ENCODE measurements at regions not wholly inside any gene's neighbourhood (a gene's known extent, or its start where the extent isn't known, plus 50 kb on each side); places are given as distances from the start of the nearest gene placed in this dataset.

DNA sequence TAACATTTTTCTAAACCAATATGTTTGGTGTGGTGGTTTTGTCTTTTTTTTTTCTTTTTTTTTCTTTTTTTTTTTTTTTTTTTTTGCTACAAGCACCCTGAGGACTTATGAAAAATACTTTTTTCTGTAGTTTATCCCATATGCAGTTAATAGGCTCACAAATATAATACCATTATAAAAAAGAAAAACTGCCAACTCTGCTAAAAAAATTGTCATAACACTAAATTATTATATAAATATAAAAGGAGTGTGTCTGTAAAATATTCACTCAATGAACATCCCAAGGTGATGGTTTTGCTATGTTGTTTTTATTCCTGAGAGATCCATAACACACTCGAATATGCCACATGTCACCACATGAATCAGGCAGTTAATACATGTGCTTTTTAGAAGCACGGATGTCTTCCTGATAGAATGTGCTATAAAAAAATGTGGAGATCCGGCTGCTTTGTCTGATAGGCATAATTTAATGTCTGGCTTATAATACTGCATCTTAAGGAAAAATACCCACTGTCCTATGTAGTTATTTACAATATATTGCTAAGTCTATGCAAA lies 110.7 kb upstream of the ZNF507 start:
- Mint-ChIP-seq H3K4me1 (ENCODE audit: low read depth) (no peaks in the 10 kb centered on the region), H3K9me3 (no peaks in the 10 kb centered on the region), H3K27me3 (peaks cover 9% of the 10 kb centered on the region), H3K4me3 (no peak overlapping the region), H3K27ac (no peak overlapping the region), H3K36me3 (ENCODE audit: low read depth) (no peaks in the 10 kb centered on the region)

DNA sequence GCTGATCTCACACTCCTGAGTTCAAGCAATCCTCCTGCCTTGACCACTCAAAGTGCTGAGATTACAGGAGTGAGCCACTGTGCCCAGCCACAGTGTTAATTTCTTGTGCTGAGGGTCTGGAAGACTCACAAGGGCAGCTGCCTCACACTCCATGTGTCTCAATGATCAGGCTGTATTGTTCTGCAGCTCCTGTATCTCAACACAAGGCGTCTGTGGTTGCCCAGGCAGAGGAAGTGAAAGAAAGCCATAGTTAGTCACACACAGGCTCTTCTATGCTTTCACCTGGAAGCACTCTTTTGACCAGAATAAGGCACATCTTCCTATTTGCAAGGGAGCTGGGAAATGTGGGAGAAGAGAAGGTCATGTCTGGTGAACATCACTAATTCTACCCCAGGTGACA lies 107.3 kb upstream of the ZNF507 start:
- Mint-ChIP-seq H3K4me3 (no peak overlapping the region), H3K27me3 (peaks cover 6% of the 10 kb centered on the region), H3K36me3 (ENCODE audit: low read depth) (no peaks in the 10 kb centered on the region), H3K9me3 (no peaks in the 10 kb centered on the region), H3K27ac (no peak overlapping the region), H3K4me1 (ENCODE audit: low read depth) (no peaks in the 10 kb centered on the region)

DNA sequence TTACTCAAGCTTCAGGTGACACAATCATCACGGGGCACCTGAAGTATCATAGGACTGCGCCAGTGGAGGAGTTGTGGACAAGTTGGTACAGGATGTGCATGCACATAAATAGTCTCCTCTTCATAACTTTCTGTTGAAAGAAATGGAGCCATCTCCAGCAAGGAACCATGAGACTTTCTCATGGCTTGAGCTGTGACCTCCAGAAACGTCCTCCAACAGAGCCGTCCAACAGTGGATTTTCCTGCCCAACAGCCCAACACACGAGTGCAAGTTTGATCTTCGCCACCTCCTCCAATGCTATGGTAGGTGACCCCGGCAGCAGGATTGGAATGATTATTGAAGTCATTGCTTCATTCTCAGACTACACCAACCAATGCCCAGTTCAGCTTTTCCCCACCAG lies 105.1 kb upstream of the ZNF507 start:
- H3K9me3 Mint-ChIP-seq = no peaks in the 10 kb centered on the region
- H3K4me3 Mint-ChIP-seq = no peak overlapping the region
- H3K27ac Mint-ChIP-seq = no peak overlapping the region
- H3K27me3 Mint-ChIP-seq = peaks cover 3% of the 10 kb centered on the region
- no peaks in the 10 kb centered on the region for H3K4me1 Mint-ChIP-seq (ENCODE audit: low read depth)
- no peaks in the 10 kb centered on the region for H3K36me3 Mint-ChIP-seq (ENCODE audit: low read depth)

DNA sequence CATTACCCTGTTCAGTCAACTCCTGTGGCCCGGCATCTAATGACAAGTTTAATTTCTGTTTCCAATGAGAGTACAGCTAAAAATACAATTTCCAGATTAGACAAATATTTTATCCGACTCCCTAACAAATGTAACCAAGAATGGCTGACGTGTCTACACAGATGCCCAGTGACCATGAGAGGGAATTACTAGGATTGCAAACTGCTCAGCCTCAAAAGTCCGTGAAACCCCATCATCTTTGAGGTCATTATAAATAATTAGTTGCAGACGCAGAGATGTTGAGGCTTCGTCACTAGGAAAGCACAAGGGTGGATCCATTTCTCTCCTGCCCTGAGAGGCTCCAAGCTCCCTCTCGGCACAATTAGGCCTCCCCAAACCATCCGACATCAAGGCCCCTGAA lies 104.1 kb upstream of the ZNF507 start:
- Mint-ChIP-seq H3K27me3 (peaks cover 6% of the 10 kb centered on the region), H3K4me1 (ENCODE audit: low read depth) (no peaks in the 10 kb centered on the region), H3K36me3 (ENCODE audit: low read depth) (no peaks in the 10 kb centered on the region), H3K9me3 (no peaks in the 10 kb centered on the region), H3K4me3 (no peak overlapping the region), H3K27ac (no peak overlapping the region)

DNA sequence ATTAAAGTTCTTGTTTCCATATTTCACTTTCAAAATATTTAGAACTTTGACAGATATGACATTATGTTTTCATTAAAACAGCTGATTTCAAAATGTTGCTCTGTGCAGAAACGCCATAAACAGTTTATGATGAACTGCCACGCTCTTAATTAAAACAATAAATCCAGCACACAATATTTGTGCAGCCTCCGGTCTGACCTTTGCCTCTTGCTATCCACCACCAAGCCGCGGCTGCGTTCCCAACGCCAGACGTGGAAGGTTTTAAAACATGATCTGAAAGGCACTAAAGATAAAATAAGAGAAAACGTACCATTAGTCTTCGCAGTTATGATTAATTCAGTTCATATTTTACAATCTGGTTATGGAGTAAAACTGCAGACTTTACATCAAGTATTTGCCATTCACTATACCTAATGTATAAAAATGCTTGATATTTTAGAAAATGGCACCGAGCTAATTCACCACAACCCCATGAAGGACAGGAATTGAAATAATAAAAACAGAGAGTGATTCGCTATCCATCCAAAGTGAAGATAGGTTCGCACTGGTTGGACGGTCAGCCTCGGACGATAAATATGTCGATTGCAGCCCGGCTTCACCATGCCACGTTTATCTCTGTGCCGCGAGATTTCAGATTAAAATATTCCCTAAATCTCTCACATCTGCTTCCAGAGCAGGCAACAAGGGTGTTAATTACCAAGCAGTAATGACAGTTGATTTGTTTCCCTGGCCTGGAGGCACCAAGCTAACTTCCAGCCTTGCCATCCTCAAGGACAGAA lies 103.3 kb upstream of the ZNF507 start:
- no peaks in the 10 kb centered on the region for H3K4me1 Mint-ChIP-seq (ENCODE audit: low read depth)
- peaks cover 6% of the 10 kb centered on the region for H3K27me3 Mint-ChIP-seq
- H3K27ac Mint-ChIP-seq = no peak overlapping the region
- H3K9me3 Mint-ChIP-seq = no peaks in the 10 kb centered on the region
- H3K36me3 Mint-ChIP-seq (ENCODE audit: low read depth) = no peaks in the 10 kb centered on the region
- no peak overlapping the region for H3K4me3 Mint-ChIP-seq

DNA sequence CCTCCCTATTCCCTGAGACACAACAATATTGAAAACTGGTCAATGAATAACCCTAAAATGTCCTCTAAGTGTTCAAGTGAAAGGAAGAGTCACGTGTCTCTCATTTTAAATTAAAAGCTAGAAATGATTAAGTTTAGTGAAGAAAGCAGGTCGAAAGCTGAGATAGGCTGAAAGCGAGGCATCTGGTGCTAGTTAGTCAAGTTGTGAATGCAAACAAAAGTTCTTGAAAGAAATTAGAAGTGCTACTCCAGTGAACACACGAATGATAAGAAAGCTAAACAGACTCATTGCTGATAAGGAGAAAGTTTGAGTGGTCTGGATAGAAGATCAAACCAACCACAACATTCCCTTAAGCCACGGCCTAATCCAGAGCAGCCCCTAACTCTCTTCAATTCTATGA lies 99.4 kb upstream of the ZNF507 start:
- Mint-ChIP-seq H3K27ac (no peak overlapping the region), H3K9me3 (no peaks in the 10 kb centered on the region), H3K27me3 (peaks cover 6% of the 10 kb centered on the region), H3K4me3 (no peak overlapping the region), H3K4me1 (ENCODE audit: low read depth) (no peaks in the 10 kb centered on the region), H3K36me3 (ENCODE audit: low read depth) (no peaks in the 10 kb centered on the region)

DNA sequence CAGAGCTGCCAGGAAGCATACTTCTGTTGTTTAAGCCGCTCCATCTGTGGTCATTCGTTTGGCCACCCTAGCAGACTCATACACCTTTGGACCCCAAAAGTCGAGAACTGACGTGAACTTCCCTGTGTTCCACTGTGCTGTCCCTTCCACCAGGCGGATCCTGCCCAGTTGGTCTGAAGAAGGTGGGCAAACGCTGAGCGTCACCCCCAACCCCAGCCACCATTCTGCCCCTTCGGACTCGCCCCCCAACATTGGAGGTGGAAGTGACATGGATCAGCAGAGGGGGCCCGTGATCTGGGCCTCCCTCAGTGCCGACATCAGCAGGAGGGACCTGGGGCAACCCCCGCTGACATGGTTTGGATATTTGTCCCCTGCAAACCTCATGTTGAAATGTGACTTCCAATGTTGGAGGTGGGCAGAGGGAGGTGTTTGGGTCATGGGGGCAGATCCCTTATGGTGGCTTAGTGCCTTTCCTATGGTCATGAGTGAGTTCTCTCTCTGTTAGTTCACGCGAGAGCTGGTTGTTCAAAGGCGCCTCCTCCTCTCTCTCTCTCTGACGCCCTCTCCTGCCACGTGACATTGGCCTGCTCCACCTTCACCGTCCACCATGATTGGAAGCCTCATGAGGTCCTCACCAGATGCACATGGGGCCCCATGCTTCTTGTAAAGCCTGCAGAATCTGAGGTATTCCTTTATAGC lies 93.6 kb upstream of the ZNF507 start:
- H3K36me3 Mint-ChIP-seq (ENCODE audit: low read depth) = no peaks in the 10 kb centered on the region
- peaks cover 3% of the 10 kb centered on the region for H3K27me3 Mint-ChIP-seq
- H3K4me1 Mint-ChIP-seq (ENCODE audit: low read depth) = no peaks in the 10 kb centered on the region
- H3K9me3 Mint-ChIP-seq = no peaks in the 10 kb centered on the region
- H3K4me3 Mint-ChIP-seq = no peak overlapping the region
- no peak overlapping the region for H3K27ac Mint-ChIP-seq

DNA sequence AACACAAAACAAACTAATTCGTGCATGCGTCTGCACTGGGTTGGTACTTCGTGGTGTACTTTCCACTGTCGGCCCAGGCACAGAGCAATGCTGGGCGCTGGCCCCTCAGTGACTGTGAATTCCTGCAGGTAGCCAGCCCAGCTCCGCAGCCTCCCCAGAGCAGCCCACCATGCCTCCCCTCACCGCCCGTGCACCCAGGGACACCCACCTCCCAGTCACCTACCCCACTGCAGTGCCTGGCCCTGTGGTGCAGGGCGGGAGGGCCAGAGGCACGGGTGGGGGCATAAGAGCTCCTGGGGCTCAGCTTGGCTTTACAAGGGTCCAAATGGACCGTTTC lies 93.1 kb upstream of the ZNF507 start:
- Mint-ChIP-seq H3K4me3 (no peak overlapping the region), H3K27me3 (peaks cover 3% of the 10 kb centered on the region), H3K36me3 (ENCODE audit: low read depth) (no peaks in the 10 kb centered on the region), H3K4me1 (ENCODE audit: low read depth) (no peaks in the 10 kb centered on the region), H3K27ac (no peak overlapping the region), H3K9me3 (no peaks in the 10 kb centered on the region)

DNA sequence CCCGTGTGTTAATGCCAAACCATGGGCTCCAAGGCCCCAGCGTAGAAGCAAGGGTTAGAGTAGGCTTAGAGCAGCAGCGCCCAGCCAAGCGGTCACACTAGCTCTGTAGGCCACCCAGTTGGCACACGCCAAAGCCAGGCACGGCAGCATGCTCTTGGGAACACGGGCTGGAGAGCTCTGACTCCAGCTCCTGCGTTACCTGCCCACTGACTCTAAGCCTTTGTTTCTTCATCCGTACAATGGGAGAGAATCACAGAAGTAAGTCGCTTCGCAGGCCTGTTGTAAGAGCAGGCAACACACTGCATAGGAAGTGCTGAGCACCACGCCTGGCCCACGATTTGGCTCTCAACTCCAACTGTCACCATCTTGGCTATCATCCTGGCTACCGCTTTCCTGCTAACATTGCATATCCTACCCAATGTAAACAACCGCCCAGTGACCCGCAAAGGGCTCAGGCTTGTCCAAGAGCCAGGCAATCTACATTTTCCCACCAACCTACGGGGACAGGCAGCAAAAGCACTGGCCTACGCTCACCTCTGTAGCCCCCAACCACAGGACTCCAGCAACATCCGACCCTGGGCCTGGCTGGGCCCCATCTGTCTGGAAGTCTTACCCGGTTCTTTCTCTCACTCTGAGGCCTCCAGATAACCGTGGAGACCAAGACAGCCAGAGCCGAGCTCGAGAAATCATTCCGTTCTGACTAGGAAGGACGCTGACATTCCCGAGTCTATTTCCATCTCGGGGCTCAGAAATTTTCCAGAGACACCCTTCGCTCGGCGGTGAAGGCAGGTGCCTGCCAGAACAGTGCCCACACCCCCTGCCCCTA lies 91.5 kb upstream of the ZNF507 start:
- Mint-ChIP-seq H3K27me3 (peaks cover 3% of the 10 kb centered on the region), H3K27ac (no peak overlapping the region), H3K36me3 (ENCODE audit: low read depth) (no peaks in the 10 kb centered on the region), H3K9me3 (no peaks in the 10 kb centered on the region), H3K4me3 (no peak overlapping the region), H3K4me1 (ENCODE audit: low read depth) (no peaks in the 10 kb centered on the region)

DNA sequence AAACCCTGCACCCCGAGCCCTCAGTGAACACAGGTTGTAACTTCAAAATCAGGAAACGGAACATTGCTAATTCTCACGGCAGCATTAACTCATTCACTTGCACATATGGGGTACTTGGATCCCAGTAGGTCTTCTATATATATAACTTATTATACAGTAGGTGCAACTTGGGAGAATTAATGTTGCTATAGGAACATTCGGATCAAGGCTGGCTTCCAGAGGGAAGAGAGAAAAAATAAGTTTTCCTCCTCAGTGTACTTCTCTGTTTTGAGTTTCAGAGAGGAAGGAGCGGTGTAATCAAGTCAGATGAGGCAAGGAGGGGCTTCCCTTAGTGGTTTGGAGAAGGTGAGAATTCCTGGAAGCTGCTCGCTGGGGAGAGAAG lies 90.9 kb upstream of the ZNF507 start:
- no peaks in the 10 kb centered on the region for H3K4me1 Mint-ChIP-seq (ENCODE audit: low read depth)
- H3K9me3 Mint-ChIP-seq = no peaks in the 10 kb centered on the region
- peaks cover 3% of the 10 kb centered on the region for H3K27me3 Mint-ChIP-seq
- no peaks in the 10 kb centered on the region for H3K36me3 Mint-ChIP-seq (ENCODE audit: low read depth)
- H3K27ac Mint-ChIP-seq = no peak overlapping the region
- no peak overlapping the region for H3K4me3 Mint-ChIP-seq

DNA sequence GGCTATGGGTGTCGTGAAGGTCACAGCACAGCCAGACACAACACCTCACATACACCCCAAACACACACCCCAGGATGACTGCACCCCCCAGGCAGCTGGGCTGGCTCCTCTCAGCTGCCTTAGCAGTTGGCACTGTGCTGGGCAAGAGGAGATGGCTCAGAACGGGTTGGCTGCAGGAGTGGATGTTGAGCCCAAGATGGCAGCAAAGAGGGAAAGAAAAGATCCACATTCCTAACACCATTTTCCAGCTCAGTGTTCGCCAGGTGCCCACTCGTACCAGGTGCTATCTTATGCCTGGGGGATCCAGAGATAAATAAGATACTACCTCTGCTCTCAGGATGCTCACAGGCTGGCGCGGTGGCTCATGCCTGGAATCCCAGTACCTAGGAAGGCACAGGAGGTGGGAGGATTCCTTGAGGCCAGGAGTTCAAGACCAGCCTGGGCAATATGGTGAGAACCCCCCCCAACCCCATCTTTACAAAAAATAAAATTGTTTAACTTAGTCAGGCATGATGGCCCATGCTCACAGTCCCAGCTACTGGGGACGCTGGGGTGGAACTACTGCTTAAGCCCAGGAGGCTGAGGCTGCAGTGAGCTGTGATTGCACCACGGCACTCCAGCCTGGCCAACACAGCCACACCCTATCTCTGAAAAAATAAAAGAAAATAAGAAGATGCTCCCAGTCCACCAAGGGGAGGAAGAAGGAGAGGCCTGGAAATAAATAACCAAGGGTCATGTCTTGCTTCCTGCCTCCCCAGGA lies 89.7 kb upstream of the ZNF507 start:
- no peak overlapping the region for H3K27ac Mint-ChIP-seq
- peaks cover 3% of the 10 kb centered on the region for H3K27me3 Mint-ChIP-seq
- no peaks in the 10 kb centered on the region for H3K36me3 Mint-ChIP-seq (ENCODE audit: low read depth)

DNA sequence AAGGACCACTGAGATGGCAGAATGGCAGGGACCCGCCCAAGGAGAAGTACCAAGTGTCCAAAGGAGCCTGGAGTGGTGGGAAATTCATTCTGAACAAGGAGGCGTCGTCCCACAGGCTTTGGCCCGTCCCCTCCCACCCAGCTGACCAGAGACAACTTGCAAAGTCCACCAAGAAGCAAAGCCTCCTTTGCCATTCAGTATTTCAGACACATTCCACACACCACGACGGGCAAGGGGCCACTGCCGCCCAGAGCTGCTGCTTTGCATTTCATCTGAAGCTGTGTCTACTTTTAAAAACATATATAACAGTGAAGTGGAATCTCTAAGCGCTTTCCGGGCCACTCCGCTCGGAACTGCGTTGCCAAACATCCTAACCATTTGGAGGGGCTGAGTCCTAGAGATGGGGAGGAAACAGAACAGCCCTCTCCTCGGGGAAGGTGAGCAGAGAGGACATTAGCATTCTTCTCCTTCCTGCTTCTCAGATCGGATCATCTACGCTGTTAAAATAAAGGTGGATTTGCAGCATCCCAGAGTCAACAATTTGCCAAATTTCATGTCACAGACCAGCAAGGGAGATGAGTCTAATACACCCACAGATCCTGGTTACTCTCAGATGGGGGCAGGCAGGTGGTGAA lies 89.0 kb upstream of the ZNF507 start:
- H3K36me3 Mint-ChIP-seq (ENCODE audit: low read depth) = no peaks in the 10 kb centered on the region
- H3K4me3 Mint-ChIP-seq = no peak overlapping the region
- H3K4me1 Mint-ChIP-seq (ENCODE audit: low read depth) = no peaks in the 10 kb centered on the region
- peaks cover 3% of the 10 kb centered on the region for H3K27me3 Mint-ChIP-seq
- no peaks in the 10 kb centered on the region for H3K9me3 Mint-ChIP-seq
- H3K27ac Mint-ChIP-seq = no peak overlapping the region

More for the DNA sequence above, 89.7 kb upstream of the ZNF507 start:
- Mint-ChIP-seq H3K4me1 (ENCODE audit: low read depth) (no peaks in the 10 kb centered on the region), H3K9me3 (no peaks in the 10 kb centered on the region), H3K4me3 (no peak overlapping the region)

DNA sequence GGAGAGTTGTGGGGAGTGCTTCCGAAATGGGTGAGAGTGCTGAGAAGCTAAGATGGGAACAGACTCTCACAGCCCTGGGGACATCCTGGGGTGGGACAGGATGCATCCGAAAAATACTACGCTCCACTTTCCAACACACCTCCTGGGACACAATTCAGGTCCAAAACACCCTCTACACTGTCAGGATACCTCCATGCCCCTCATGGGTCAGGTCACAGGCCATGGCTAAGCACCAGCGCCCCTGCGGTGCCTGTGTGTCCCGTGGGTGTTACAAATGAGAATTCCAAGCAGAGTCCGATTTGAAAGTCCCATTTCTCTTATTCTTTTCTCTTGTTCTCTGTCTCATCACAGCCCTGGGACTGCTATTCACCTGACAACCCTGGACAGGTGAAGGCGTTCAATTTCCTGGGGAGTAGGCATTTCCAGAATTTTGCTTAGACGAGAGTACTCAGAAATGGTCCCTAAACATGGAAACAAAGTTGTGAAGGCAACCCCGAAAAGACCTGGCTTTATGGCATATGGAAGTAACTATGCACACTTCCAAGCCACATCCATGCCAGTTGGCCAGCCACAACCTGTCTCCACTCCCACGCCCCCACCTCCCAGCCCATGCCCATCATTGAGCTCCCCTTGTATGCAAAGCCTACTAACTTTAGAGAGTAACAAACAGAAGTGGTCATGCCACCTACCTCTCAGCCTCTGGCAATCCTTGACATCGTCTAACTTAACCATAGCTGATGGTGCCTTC lies 87.9 kb upstream of the ZNF507 start:
- Mint-ChIP-seq H3K27ac (no peak overlapping the region), H3K4me3 (no peak overlapping the region), H3K4me1 (ENCODE audit: low read depth) (no peaks in the 10 kb centered on the region), H3K9me3 (no peaks in the 10 kb centered on the region), H3K27me3 (peaks cover 3% of the 10 kb centered on the region), H3K36me3 (ENCODE audit: low read depth) (no peaks in the 10 kb centered on the region)

DNA sequence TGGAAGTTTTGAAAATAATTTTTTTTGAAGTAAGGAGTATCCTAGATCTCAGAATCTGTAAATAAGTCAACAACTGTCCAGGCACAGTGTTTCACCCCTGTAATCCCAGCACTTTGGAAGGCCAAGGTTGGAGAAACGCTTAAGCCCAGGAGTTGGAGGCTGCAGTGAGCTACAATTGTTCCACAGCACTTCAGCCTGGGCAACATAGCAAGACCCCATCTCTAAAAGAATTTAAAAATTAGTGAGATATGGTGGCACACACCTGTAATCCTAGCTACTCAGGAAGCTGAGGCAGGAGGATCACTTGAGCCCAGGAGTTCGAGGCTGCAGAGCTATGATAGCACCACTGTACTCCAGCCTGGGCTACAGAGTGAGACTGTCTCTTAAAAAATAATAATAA lies 87.2 kb upstream of the ZNF507 start:
- H3K9me3 Mint-ChIP-seq = no peaks in the 10 kb centered on the region
- peaks cover 6% of the 10 kb centered on the region for H3K27me3 Mint-ChIP-seq
- no peaks in the 10 kb centered on the region for H3K4me1 Mint-ChIP-seq (ENCODE audit: low read depth)
- no peak overlapping the region for H3K27ac Mint-ChIP-seq
- no peaks in the 10 kb centered on the region for H3K36me3 Mint-ChIP-seq (ENCODE audit: low read depth)
- H3K4me3 Mint-ChIP-seq = no peak overlapping the region
